ENCODE measurements at regions not wholly inside any gene's neighbourhood (a gene's known extent, or its start where the extent isn't known, plus 50 kb on each side); places are given as distances from the start of the nearest gene placed in this dataset.

- H3K4me1 ChIP-seq (ENCODE audit: insufficient read depth, low read length), result peaks cover 22% of the 10 kb centered on the region
- H3K27me3 ChIP-seq (ENCODE audit: insufficient read depth, low read length), result no peaks in the 10 kb centered on the region
- no peaks in the 10 kb centered on the region for H3K36me3 ChIP-seq (ENCODE audit: insufficient read depth, low read length)
- peak overlapping the region; percentile 83 for H3K4me3 ChIP-seq (ENCODE audit: low read length)
- H2AFZ ChIP-seq (ENCODE audit: low read depth, low read length), result peak overlapping the region; percentile 97
- H3K9me3 ChIP-seq (ENCODE audit: low read length), result no peaks in the 10 kb centered on the region
Measured at GRCh38 chr4:184538023-184538599, 63.8 kb upstream of the IRF2 start.

GRCh38 chr4:184537269-184538022, 63.1 kb upstream of the IRF2 start:
- peaks cover 22% of the 10 kb centered on the region for H3K4me1 ChIP-seq (ENCODE audit: insufficient read depth, low read length)
- no peaks in the 10 kb centered on the region for H3K9me3 ChIP-seq (ENCODE audit: low read length)
- peak overlapping the region; percentile 83 for H3K4me3 ChIP-seq (ENCODE audit: low read length)
- H3K27me3 ChIP-seq (ENCODE audit: insufficient read depth, low read length), result no peaks in the 10 kb centered on the region
- peak overlapping the region; percentile 97 for H2AFZ ChIP-seq (ENCODE audit: low read depth, low read length)
- no peaks in the 10 kb centered on the region for H3K36me3 ChIP-seq (ENCODE audit: insufficient read depth, low read length)

GRCh38 chr4:184536881-184537248, 62.5 kb upstream of the IRF2 start:
- Histone ChIP-seq H3K4me1 (ENCODE audit: insufficient read depth, low read length) (peaks cover 22% of the 10 kb centered on the region), H3K4me3 (ENCODE audit: low read length) (peak overlapping the region; percentile 83), H3K9me3 (ENCODE audit: low read length) (no peaks in the 10 kb centered on the region), H3K36me3 (ENCODE audit: insufficient read depth, low read length) (no peaks in the 10 kb centered on the region), H2AFZ (ENCODE audit: low read depth, low read length) (peak overlapping the region; percentile 97), H3K27me3 (ENCODE audit: insufficient read depth, low read length) (no peaks in the 10 kb centered on the region)

- H2AFZ ChIP-seq (ENCODE audit: low read depth, low read length), result no peak overlapping the region
- peaks cover 22% of the 10 kb centered on the region for H3K4me1 ChIP-seq (ENCODE audit: insufficient read depth, low read length)
- no peaks in the 10 kb centered on the region for H3K36me3 ChIP-seq (ENCODE audit: insufficient read depth, low read length)
- no peaks in the 10 kb centered on the region for H3K27me3 ChIP-seq (ENCODE audit: insufficient read depth, low read length)
- peak overlapping the region; percentile 83 for H3K4me3 ChIP-seq (ENCODE audit: low read length)
- no peaks in the 10 kb centered on the region for H3K9me3 ChIP-seq (ENCODE audit: low read length)
Measured at GRCh38 chr4:184536065-184536880, 61.9 kb upstream of the IRF2 start.

- H2AFZ ChIP-seq (ENCODE audit: low read depth, low read length), result no peak overlapping the region
- no peaks in the 10 kb centered on the region for H3K27me3 ChIP-seq (ENCODE audit: insufficient read depth, low read length)
- H3K4me3 ChIP-seq (ENCODE audit: low read length), result no peak overlapping the region
- H3K36me3 ChIP-seq (ENCODE audit: insufficient read depth, low read length), result no peaks in the 10 kb centered on the region
- H3K9me3 ChIP-seq (ENCODE audit: low read length), result no peaks in the 10 kb centered on the region
- peaks cover 25% of the 10 kb centered on the region for H3K4me1 ChIP-seq (ENCODE audit: insufficient read depth, low read length)
Measured at GRCh38 chr4:184534511-184535391, 60.4 kb upstream of the IRF2 start.

- Histone ChIP-seq H3K4me1 (ENCODE audit: insufficient read depth, low read length) (peaks cover 33% of the 10 kb centered on the region), H2AFZ (ENCODE audit: low read depth, low read length) (no peak overlapping the region), H3K36me3 (ENCODE audit: insufficient read depth, low read length) (no peaks in the 10 kb centered on the region), H3K4me3 (ENCODE audit: low read length) (no peak overlapping the region), H3K27me3 (ENCODE audit: insufficient read depth, low read length) (no peaks in the 10 kb centered on the region), H3K9me3 (ENCODE audit: low read length) (no peaks in the 10 kb centered on the region)
Measured at GRCh38 chr4:184533908-184534307, 59.6 kb upstream of the IRF2 start.

GRCh38 chr4:184531008-184531407, 56.7 kb upstream of the IRF2 start:
- no peak overlapping the region for H2AFZ ChIP-seq (ENCODE audit: low read depth, low read length)
- H3K4me1 ChIP-seq (ENCODE audit: insufficient read depth, low read length), result peaks cover 28% of the 10 kb centered on the region
- no peak overlapping the region for H3K4me3 ChIP-seq (ENCODE audit: low read length)
- no peaks in the 10 kb centered on the region for H3K9me3 ChIP-seq (ENCODE audit: low read length)
- H3K27me3 ChIP-seq (ENCODE audit: insufficient read depth, low read length), result no peaks in the 10 kb centered on the region
- H3K36me3 ChIP-seq (ENCODE audit: insufficient read depth, low read length), result no peaks in the 10 kb centered on the region

GRCh38 chr4:184529283-184529682, 54.9 kb upstream of the IRF2 start:
- Histone ChIP-seq H2AFZ (ENCODE audit: low read depth, low read length) (peak overlapping the region; percentile 47), H3K27me3 (ENCODE audit: insufficient read depth, low read length) (no peaks in the 10 kb centered on the region), H3K4me1 (ENCODE audit: insufficient read depth, low read length) (peaks cover 13% of the 10 kb centered on the region), H3K9me3 (ENCODE audit: low read length) (peaks cover 3% of the 10 kb centered on the region), H3K36me3 (ENCODE audit: insufficient read depth, low read length) (no peaks in the 10 kb centered on the region), H3K4me3 (ENCODE audit: low read length) (peak overlapping the region; percentile 1)

- Histone ChIP-seq H3K4me3 (ENCODE audit: low read length) (no peak overlapping the region), H3K9me3 (ENCODE audit: low read length) (peaks cover 3% of the 10 kb centered on the region), H3K36me3 (ENCODE audit: insufficient read depth, low read length) (no peaks in the 10 kb centered on the region), H3K4me1 (ENCODE audit: insufficient read depth, low read length) (peaks cover 12% of the 10 kb centered on the region), H3K27me3 (ENCODE audit: insufficient read depth, low read length) (no peaks in the 10 kb centered on the region), H2AFZ (ENCODE audit: low read depth, low read length) (no peak overlapping the region)
Measured at GRCh38 chr4:184528713-184529112, 54.4 kb upstream of the IRF2 start.

GRCh38 chr4:184528051-184528450, 53.7 kb upstream of the IRF2 start:
- H3K9me3 ChIP-seq (ENCODE audit: low read length), result peaks cover 3% of the 10 kb centered on the region
- peaks cover 12% of the 10 kb centered on the region for H3K4me1 ChIP-seq (ENCODE audit: insufficient read depth, low read length)
- H3K4me3 ChIP-seq (ENCODE audit: low read length), result no peak overlapping the region
- no peaks in the 10 kb centered on the region for H3K36me3 ChIP-seq (ENCODE audit: insufficient read depth, low read length)
- no peak overlapping the region for H2AFZ ChIP-seq (ENCODE audit: low read depth, low read length)
- H3K27me3 ChIP-seq (ENCODE audit: insufficient read depth, low read length), result no peaks in the 10 kb centered on the region

GRCh38 chr4:184526228-184526627, 51.9 kb upstream of the IRF2 start:
- Histone ChIP-seq H3K36me3 (ENCODE audit: insufficient read depth, low read length) (no peaks in the 10 kb centered on the region), H3K27me3 (ENCODE audit: insufficient read depth, low read length) (no peaks in the 10 kb centered on the region), H2AFZ (ENCODE audit: low read depth, low read length) (no peak overlapping the region), H3K4me3 (ENCODE audit: low read length) (no peak overlapping the region), H3K9me3 (ENCODE audit: low read length) (peaks cover 3% of the 10 kb centered on the region), H3K4me1 (ENCODE audit: insufficient read depth, low read length) (peaks cover 12% of the 10 kb centered on the region)
